ENCODE measurements at regions not wholly inside any gene's neighbourhood (a gene's known extent, or its start where the extent isn't known, plus 50 kb on each side); places are given as distances from the start of the nearest gene placed in this dataset.

DNA sequence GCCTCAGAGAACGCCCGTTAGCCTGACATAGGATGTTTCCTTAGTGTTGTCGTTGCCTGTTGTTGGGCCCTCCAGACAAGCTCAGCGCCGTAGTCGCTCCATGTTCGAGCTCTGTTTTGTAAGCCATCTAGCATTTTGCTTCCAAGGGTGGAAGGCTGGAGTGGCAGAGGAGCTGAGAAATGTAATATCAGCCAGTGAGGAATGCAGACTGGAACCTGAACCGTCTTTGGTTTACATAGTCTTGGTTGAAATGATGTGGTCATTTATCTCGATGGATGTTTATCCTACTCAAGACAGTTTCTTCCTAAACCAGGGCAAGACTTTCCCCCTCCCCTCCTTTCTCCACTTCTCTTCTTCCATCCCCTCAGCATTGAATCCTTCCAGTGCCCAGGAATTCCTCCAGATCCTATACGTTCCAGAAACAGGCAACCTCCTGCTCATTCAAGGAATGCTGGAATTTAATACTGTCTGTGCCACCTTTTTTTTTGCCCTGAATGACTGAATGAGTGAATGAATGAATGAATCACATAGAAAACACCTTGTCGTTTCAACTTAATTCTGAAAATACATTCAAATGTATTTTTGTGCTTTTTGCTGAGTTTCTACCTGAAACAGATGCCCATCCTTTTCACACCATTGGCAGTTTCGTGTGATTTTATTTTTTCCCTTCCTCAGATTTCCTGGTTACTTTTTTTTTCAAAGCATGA lies 109.5 kb upstream of the MBNL2 start:
- H3F3A ChIP-seq (ENCODE audit: insufficient read depth, low read length) = no peaks in the 10 kb centered on the region
- H3K4me1 ChIP-seq (ENCODE audit: insufficient read depth, low read length, severe bottlenecking) = no peaks in the 10 kb centered on the region
- H3K9ac ChIP-seq (ENCODE audit: low read length) = no peak overlapping the region
- H3K4me3 ChIP-seq (ENCODE audit: low read depth, low read length, poor library complexity, severe bottlenecking) = no peak overlapping the region
- no peak overlapping the region for H3K27ac ChIP-seq (ENCODE audit: low read depth, low read length, poor library complexity, severe bottlenecking)
- no peaks in the 10 kb centered on the region for H3K9me3 ChIP-seq (ENCODE audit: low read length)
- no peak overlapping the region for H3K4me2 ChIP-seq (ENCODE audit: low read length)
- H3K27me3 ChIP-seq (ENCODE audit: insufficient read depth, low read length) = no peaks in the 10 kb centered on the region
- H3K79me2 ChIP-seq (ENCODE audit: insufficient read depth, low read length) = no peaks in the 10 kb centered on the region
- TF ChIP-seq EZH2 (IDR thresholded peaks at IDR 0.05; ENCODE audit: borderline replicate concordance, low read length) (no peak), CTCF (IDR thresholded peaks at IDR 0.05; ENCODE audit: low read length) (no peak)
- no peaks in the 10 kb centered on the region for H3K9me2 ChIP-seq (ENCODE audit: low read depth, low read length)
- no peaks in the 10 kb centered on the region for H3K36me3 ChIP-seq (ENCODE audit: insufficient read depth, low read length)
- H2AFZ ChIP-seq (ENCODE audit: low read length) = no peak overlapping the region
- H4K20me1 ChIP-seq (ENCODE audit: insufficient read depth, low read length) = no peaks in the 10 kb centered on the region

DNA sequence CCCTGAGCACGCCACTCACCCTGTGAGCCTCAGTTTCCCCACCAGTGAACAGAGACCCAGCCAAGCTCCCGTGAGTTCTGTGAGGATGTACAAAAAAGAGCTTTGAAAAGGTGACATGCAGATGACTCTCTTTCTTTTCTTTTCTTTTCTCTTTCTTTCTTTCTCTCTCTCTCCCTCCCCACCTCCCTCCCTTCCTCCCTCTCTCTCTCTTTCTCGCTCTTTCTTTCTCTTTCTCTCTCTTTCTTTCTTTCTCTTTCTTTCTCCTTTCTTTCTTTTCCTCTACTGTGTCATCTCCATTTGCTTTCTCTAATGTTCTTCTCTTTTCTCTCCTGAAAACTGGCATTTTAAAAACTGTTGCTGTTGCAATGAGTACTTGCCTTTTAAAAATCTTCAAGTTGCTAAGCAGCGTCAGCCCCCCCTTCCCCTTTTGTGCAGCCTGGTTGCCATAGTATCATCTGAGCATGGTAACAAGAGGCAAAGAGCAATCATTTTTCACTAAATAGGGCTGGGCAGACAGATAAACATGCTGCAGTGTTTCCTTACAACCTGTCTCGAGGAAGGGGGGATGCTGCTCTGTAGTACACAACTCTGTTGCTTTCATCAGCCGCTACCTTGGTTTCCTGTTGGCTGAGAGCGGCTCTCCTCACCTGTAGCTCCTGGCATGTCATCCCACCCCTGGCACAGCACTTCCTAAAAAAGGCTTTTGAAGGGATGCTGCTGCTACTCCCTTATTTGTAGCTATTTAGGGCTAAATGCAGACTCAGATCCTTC lies 108.7 kb upstream of the MBNL2 start:
- Histone ChIP-seq H3K9me3 (ENCODE audit: low read length) (no peaks in the 10 kb centered on the region), H3F3A (ENCODE audit: insufficient read depth, low read length) (no peaks in the 10 kb centered on the region), H3K4me2 (ENCODE audit: low read length) (no peak overlapping the region), H3K27me3 (ENCODE audit: insufficient read depth, low read length) (no peaks in the 10 kb centered on the region), H3K9ac (ENCODE audit: low read length) (no peak overlapping the region), H3K4me3 (ENCODE audit: low read depth, low read length, poor library complexity, severe bottlenecking) (no peak overlapping the region), H2AFZ (ENCODE audit: low read length) (no peak overlapping the region), H3K36me3 (ENCODE audit: insufficient read depth, low read length) (no peaks in the 10 kb centered on the region), H4K20me1 (ENCODE audit: insufficient read depth, low read length) (no peaks in the 10 kb centered on the region), H3K27ac (ENCODE audit: low read depth, low read length, poor library complexity, severe bottlenecking) (no peak overlapping the region), H3K9me2 (ENCODE audit: low read depth, low read length) (no peaks in the 10 kb centered on the region), H3K79me2 (ENCODE audit: insufficient read depth, low read length) (no peaks in the 10 kb centered on the region), H3K4me1 (ENCODE audit: insufficient read depth, low read length, severe bottlenecking) (no peaks in the 10 kb centered on the region)
- TF ChIP-seq EZH2 (IDR thresholded peaks at IDR 0.05; ENCODE audit: borderline replicate concordance, low read length) = no peak
- no peak for TF ChIP-seq CTCF (IDR thresholded peaks at IDR 0.05; ENCODE audit: low read length)

GRCh38 chr13:97114651-97115050 lies 107.5 kb upstream of the MBNL2 start:
- Histone ChIP-seq H3K9me3 (ENCODE audit: low read length) (no peaks in the 10 kb centered on the region), H2AFZ (ENCODE audit: low read length) (no peak overlapping the region), H3K9ac (ENCODE audit: low read length) (no peak overlapping the region), H3K27me3 (ENCODE audit: insufficient read depth, low read length) (no peaks in the 10 kb centered on the region), H3K36me3 (ENCODE audit: insufficient read depth, low read length) (no peaks in the 10 kb centered on the region), H3K4me3 (ENCODE audit: low read depth, low read length, poor library complexity, severe bottlenecking) (no peak overlapping the region), H3K27ac (ENCODE audit: low read depth, low read length, poor library complexity, severe bottlenecking) (no peak overlapping the region), H3F3A (ENCODE audit: insufficient read depth, low read length) (no peaks in the 10 kb centered on the region), H3K4me1 (ENCODE audit: insufficient read depth, low read length, severe bottlenecking) (no peaks in the 10 kb centered on the region), H3K79me2 (ENCODE audit: insufficient read depth, low read length) (no peaks in the 10 kb centered on the region), H3K4me2 (ENCODE audit: low read length) (no peak overlapping the region), H4K20me1 (ENCODE audit: insufficient read depth, low read length) (no peaks in the 10 kb centered on the region), H3K9me2 (ENCODE audit: low read depth, low read length) (no peaks in the 10 kb centered on the region)
- no peak for TF ChIP-seq CTCF (IDR thresholded peaks at IDR 0.05; ENCODE audit: low read length)
- TF ChIP-seq EZH2 (IDR thresholded peaks at IDR 0.05; ENCODE audit: borderline replicate concordance, low read length) = no peak
